GM12891 (cell line): ENCODE measurements at regions not wholly inside any gene's neighbourhood (a gene's known extent, or its start where the extent isn't known, plus 50 kb on each side); places are given as distances from the start of the nearest gene placed in this dataset.

Experiments used
- PAX5 ChIP-seq: IDR thresholded peaks from 2 replicates; pipeline ENCODE4 v1.6.1; 2011; ENCODE audit warnings: low read length, moderate library complexity, mild to moderate bottlenecking; ENCODE audit not compliant: insufficient read depth, severe bottlenecking
- POLR2A ChIP-seq: IDR thresholded peaks from 2 replicates; pipeline ENCODE4 v1.6.1; 2011; ENCODE audit warnings: low read depth, low read length, control low read depth
- POLR2AphosphoS5 ChIP-seq: IDR thresholded peaks from 2 replicates; pipeline ENCODE4 v1.6.1; 2011; ENCODE audit warnings: low read depth, low read length, control low read depth
- TAF1 ChIP-seq: IDR thresholded peaks from 2 replicates; pipeline ENCODE4 v1.6.1; 2011; ENCODE audit warnings: low read depth, low read length, control low read depth

- no peak for TF ChIP-seq TAF1
- no peak for TF ChIP-seq POLR2A
- TF ChIP-seq PAX5: no peak
- TF ChIP-seq POLR2AphosphoS5: no peak
These were observed 158.0 kb upstream of the CTSO start for GRCh38 chr4:156111686-156112085.
